GM12874 (cell line): ENCODE measurements at regions not wholly inside any gene's neighbourhood (a gene's known extent, or its start where the extent isn't known, plus 50 kb on each side); places are given as distances from the start of the nearest gene placed in this dataset.

Source experiments
- CTCF ChIP-seq: IDR thresholded peaks from 2 replicates; pipeline ENCODE4 v1.5.1; 2011; ENCODE audit warnings: low read depth, mild to moderate bottlenecking, control low read depth, low read length, moderate library complexity; ENCODE audit not compliant: insufficient read depth

- no peak for TF ChIP-seq CTCF
These were observed 297.1 kb upstream of the CD180 start for GRCh38 chr5:67493676-67494075.

GRCh38 chr5:67490543-67491321 is 294.1 kb upstream of the CD180 start:
- no peak for TF ChIP-seq CTCF

- TF ChIP-seq CTCF, result no peak
These were observed 292.3 kb upstream of the CD180 start for GRCh38 chr5:67488885-67489284.

- no peak for TF ChIP-seq CTCF
These were observed 291.3 kb upstream of the CD180 start for GRCh38 chr5:67487862-67488261.

- TF ChIP-seq CTCF, result no peak
These were observed 286.9 kb upstream of the CD180 start for GRCh38 chr5:67483453-67484030.

GRCh38 chr5:67481362-67481761 is 284.8 kb upstream of the CD180 start:
- no peak for TF ChIP-seq CTCF

GRCh38 chr5:67478337-67478736 is 281.7 kb upstream of the CD180 start:
- no peak for TF ChIP-seq CTCF
